Neuronal stem cell (in vitro differentiated cells): ENCODE measurements at regions not wholly inside any gene's neighbourhood (a gene's known extent, or its start where the extent isn't known, plus 50 kb on each side); places are given as distances from the start of the nearest gene placed in this dataset.
A peak's percentile ranks its signal among the peaks of the same experiment; 100 is the strongest.

Source experiments
- DNase-seq: peaks from one replicate; pipeline ENCODE4 v3.0.0-alpha.2; 2013; ENCODE audit warnings: low spot score
- H2AFZ ChIP-seq: one replicate; pipeline ENCODE4 v1.6.1; 2013; ENCODE audit warnings: mild to moderate bottlenecking, low read length, inconsistent platforms
- H2AK5ac ChIP-seq: 2 replicates; pipeline ENCODE4 v1.6.1; 2013; ENCODE audit warnings: low read depth, mild to moderate bottlenecking, inconsistent platforms, low read length, moderate library complexity, mixed read lengths
- H2BK120ac ChIP-seq: 2 replicates; pipeline ENCODE4 v1.6.1; 2013; ENCODE audit warnings: low read depth, mild to moderate bottlenecking, inconsistent platforms, low read length, moderate library complexity, mixed read lengths
- H2BK12ac ChIP-seq: one replicate; pipeline ENCODE4 v1.6.1; 2013; ENCODE audit warnings: low read length, inconsistent platforms
- H2BK15ac ChIP-seq: 2 replicates; pipeline ENCODE4 v1.6.1; 2013; ENCODE audit warnings: mild to moderate bottlenecking, low read length, inconsistent platforms, mixed read lengths
- H2BK5ac ChIP-seq: one replicate; pipeline ENCODE4 v1.6.1; 2013; ENCODE audit warnings: inconsistent platforms, mild to moderate bottlenecking, low read length, moderate library complexity
- H3K14ac ChIP-seq: one replicate; pipeline ENCODE4 v1.6.1; 2013; ENCODE audit warnings: low read length, inconsistent platforms
- H3K18ac ChIP-seq: 2 replicates; pipeline ENCODE4 v1.6.1; 2013; ENCODE audit warnings: low read length, inconsistent platforms
- H3K23ac ChIP-seq: 2 replicates; pipeline ENCODE4 v1.6.1; 2013; ENCODE audit warnings: low read depth, mild to moderate bottlenecking, mixed read lengths, low read length, inconsistent platforms; ENCODE audit not compliant: poor library complexity
- H3K27ac ChIP-seq: replicated peaks from 3 replicates; pipeline ENCODE4 v1.5.1; 2013; ENCODE audit warnings: low read length, inconsistent platforms
- H3K27me3 ChIP-seq, 3 experiments: 2 replicates each; pipeline ENCODE4 v1.6.1; 2013; ENCODE audit warnings: low read length in 3 of 3, mild to moderate bottlenecking in 2 of 3, inconsistent platforms in 1 of 3, low read depth in 1 of 3, mixed read lengths in 1 of 3, moderate library complexity in 1 of 3; ENCODE audit not compliant: control insufficient read depth in 3 of 3, insufficient read depth in 3 of 3
- H3K36me3 ChIP-seq, 2 donors: replicated peaks in 1 of 2; 2 replicates each; pipeline ENCODE4 v1.6.1; 2013; ENCODE audit warnings: low read length in 2 of 2; ENCODE audit not compliant: control insufficient read depth in 2 of 2, insufficient read depth in 2 of 2
- H3K4ac ChIP-seq: 2 replicates; pipeline ENCODE4 v1.6.1; 2013; ENCODE audit warnings: inconsistent platforms, mild to moderate bottlenecking, low read length, moderate library complexity
- H3K4me1 ChIP-seq, 2 donors: 1 replicate in 1 of 2; 2 replicates in 1 of 2; pipeline ENCODE4 v1.6.1; 2013; ENCODE audit warnings: low read length in 2 of 2, low read depth in 1 of 2; ENCODE audit not compliant: control insufficient read depth in 2 of 2, insufficient read depth in 1 of 2
- H3K4me2 ChIP-seq: one replicate; pipeline ENCODE4 v1.6.1; 2013; ENCODE audit warnings: mild to moderate bottlenecking, low read length, inconsistent platforms; ENCODE audit not compliant: insufficient read depth, poor library complexity, severe bottlenecking
- H3K4me3 ChIP-seq, 2 donors: 2 replicates each; pipeline ENCODE4 v1.5.1; 2013; ENCODE audit warnings: low read length in 2 of 2, mild to moderate bottlenecking in 2 of 2, inconsistent platforms in 1 of 2, moderate library complexity in 1 of 2
- H3K79me1 ChIP-seq: one replicate; pipeline ENCODE4 v1.6.1; 2013; ENCODE audit warnings: low read depth, mild to moderate bottlenecking, inconsistent platforms, low read length, moderate library complexity
- H3K9ac ChIP-seq: one replicate; pipeline ENCODE4 v1.6.1; 2013; ENCODE audit warnings: mild to moderate bottlenecking, low read depth, low read length, inconsistent platforms; ENCODE audit not compliant: poor library complexity
- H3K9me3 ChIP-seq, 2 donors: replicated peaks in 1 of 2; 2 replicates each; pipeline versions ENCODE3 to v1.6.1; 2013; ENCODE audit warnings: low read length in 2 of 2, mild to moderate bottlenecking in 2 of 2, inconsistent platforms in 1 of 2, low read depth in 1 of 2, mixed read lengths in 1 of 2, moderate library complexity in 1 of 2; ENCODE audit not compliant: control insufficient read depth in 2 of 2, insufficient read depth in 1 of 2
- H4K8ac ChIP-seq: one replicate; pipeline ENCODE4 v1.6.1; 2013; ENCODE audit warnings: low read depth, mild to moderate bottlenecking, inconsistent platforms, low read length, moderate library complexity
- H4K91ac ChIP-seq: one replicate; pipeline ENCODE4 v1.6.1; 2013; ENCODE audit warnings: low read length, low read depth, mild to moderate bottlenecking, inconsistent platforms; ENCODE audit not compliant: poor library complexity
- WGBS, 2 donors: extraction: QIAGEN DNeasy Blood & Tissue Kit; methylation state at CpG; one replicate each; pipeline ENCODE4 v1.1.7; 2013; ENCODE audit warnings: missing lambda C conversion rate in 2 of 2, mixed read lengths in 1 of 2; ENCODE audit not compliant: insufficient read length in 2 of 2, insufficient replicate concordance in 1 of 2; ENCODE audit errors: extremely low coverage in 2 of 2; 5-methylcytosine and 5-hydroxymethylcytosine counted together

DNA sequence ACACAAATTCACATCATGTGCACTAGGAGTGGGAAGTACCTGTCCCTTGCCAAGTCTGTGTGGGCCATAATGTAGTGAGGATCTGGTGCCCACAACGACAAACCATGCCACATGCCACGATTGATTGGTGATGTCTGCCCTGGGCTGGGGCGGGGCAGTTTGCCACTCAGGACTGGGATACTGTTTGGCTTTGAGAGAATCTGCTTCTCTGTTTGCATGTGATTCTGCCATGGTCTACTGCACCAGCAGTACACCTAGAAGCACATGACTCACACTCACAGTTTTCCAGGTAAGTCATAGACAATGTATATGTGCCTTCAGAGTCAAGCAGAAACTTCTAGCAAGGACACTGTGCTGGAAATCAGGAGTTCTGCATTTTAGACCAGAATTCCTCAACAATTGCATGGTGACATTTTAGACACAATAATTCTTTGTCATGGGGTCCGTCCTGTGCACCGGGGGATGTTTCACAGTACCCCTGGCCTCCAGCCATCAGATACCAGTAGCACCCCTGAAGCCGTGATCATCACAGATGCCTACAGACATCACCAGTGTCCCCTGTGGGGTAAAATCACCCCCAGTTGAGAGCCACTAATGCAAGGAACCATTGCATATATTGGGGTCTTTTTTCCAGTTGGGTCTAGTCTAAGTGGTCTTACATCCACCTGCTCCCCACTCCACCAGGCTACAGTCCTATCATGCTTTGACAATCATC is 278.3 kb downstream of the EIPR1 start:
- Histone ChIP-seq H3K4me1 (peaks cover 0 to 11% of the 10 kb centered on the region in 2 donors), H2BK5ac (no peak overlapping the region), H4K91ac (no peak overlapping the region), H3K9ac (no peak overlapping the region), H3K4me2 (no peak overlapping the region), H3K23ac (no peak overlapping the region), H3K36me3 (no peaks in the 10 kb centered on the region), H2AK5ac (no peak overlapping the region), H2AFZ (no peak overlapping the region), H3K79me1 (no peaks in the 10 kb centered on the region), H3K18ac (no peak overlapping the region), H2BK120ac (no peak overlapping the region), H4K8ac (no peak overlapping the region), H2BK12ac (no peak overlapping the region), H3K4ac (no peak overlapping the region), H3K14ac (no peak overlapping the region), H3K27me3 (no peaks in the 10 kb centered on the region), H3K4me3 (no peak overlapping the region), H3K27ac (no peak overlapping the region), H2BK15ac (no peak overlapping the region), H3K9me3 (no peaks in the 10 kb centered on the region)
- no peak for DNase-seq
- WGBS, 2 donors, result no CpG with 5 or more reads among the region's 6 CpGs

DNA sequence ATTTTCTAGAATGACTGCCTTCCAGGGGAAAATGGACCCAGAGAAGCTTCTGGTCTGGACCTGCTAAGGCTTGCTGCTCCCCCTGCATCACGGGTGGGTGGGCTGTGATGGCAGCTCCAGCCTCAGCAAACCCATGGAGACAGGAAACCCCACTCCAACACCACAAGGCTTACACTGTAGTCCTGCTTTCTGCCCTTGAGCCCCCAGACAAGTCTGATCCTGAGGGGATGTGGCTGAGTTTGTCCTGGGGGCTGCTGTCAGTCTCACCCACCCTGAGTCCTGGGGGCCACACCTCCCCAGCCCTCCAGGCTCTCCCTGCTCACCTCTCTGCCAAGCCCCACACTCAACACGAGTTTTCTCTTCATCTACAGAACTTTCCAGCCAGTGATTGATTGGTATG is 279.4 kb downstream of the EIPR1 start:
- Histone ChIP-seq H3K9me3 (no peaks in the 10 kb centered on the region), H2BK15ac (no peak overlapping the region), H3K36me3 (no peaks in the 10 kb centered on the region), H4K8ac (no peak overlapping the region), H4K91ac (no peak overlapping the region), H3K27me3 (no peaks in the 10 kb centered on the region), H3K79me1 (no peaks in the 10 kb centered on the region), H3K18ac (peak overlapping the region; percentile 35), H3K4me3 (no peak overlapping the region), H2AK5ac (no peak overlapping the region), H3K14ac (no peak overlapping the region), H3K4ac (no peak overlapping the region), H2BK12ac (no peak overlapping the region), H3K4me1 (peaks cover 0 to 11% of the 10 kb centered on the region in 2 donors), H3K9ac (no peak overlapping the region), H3K4me2 (no peak overlapping the region), H3K27ac (no peak overlapping the region), H2BK120ac (no peak overlapping the region), H3K23ac (no peak overlapping the region), H2AFZ (no peak overlapping the region), H2BK5ac (no peak overlapping the region)
- no peak for DNase-seq
- no CpG with 5 or more reads among the region's 2 CpGs for WGBS, 2 donors

GRCh38 chr2:3097804-3098203 is 279.8 kb downstream of the EIPR1 start:
- H2BK120ac ChIP-seq, result no peak overlapping the region
- peak overlapping the region; percentile 11 for H3K18ac ChIP-seq
- no peak overlapping the region for H2AFZ ChIP-seq
- no peak overlapping the region for H4K8ac ChIP-seq
- H3K27ac ChIP-seq, result no peak overlapping the region
- H3K36me3 ChIP-seq, result no peaks in the 10 kb centered on the region
- H2BK5ac ChIP-seq, result no peak overlapping the region
- no peak overlapping the region for H2AK5ac ChIP-seq
- DNase-seq, result no peak
- H4K91ac ChIP-seq, result no peak overlapping the region
- no peaks in the 10 kb centered on the region for H3K79me1 ChIP-seq
- no CpG with 5 or more reads among the region's 9 CpGs for WGBS, 2 donors
- no peak overlapping the region for H3K4ac ChIP-seq
- H3K9ac ChIP-seq, result no peak overlapping the region
- no peaks in the 10 kb centered on the region for H3K9me3 ChIP-seq
- H3K14ac ChIP-seq, result peak overlapping the region; percentile 77
- peaks cover 0 to 10% of the 10 kb centered on the region in 2 donors for H3K4me1 ChIP-seq
- no peak overlapping the region for H2BK12ac ChIP-seq
- H3K23ac ChIP-seq, result no peak overlapping the region
- H3K27me3 ChIP-seq, result no peaks in the 10 kb centered on the region
- no peak overlapping the region for H3K4me2 ChIP-seq
- no peak overlapping the region for H3K4me3 ChIP-seq
- no peak overlapping the region for H2BK15ac ChIP-seq

- no peaks in the 10 kb centered on the region for H3K79me1 ChIP-seq
- peak overlapping the region; percentile 18 for H2BK15ac ChIP-seq
- H3K27ac ChIP-seq, result no peak overlapping the region
- no peak overlapping the region for H2BK12ac ChIP-seq
- H3K4ac ChIP-seq, result no peak overlapping the region
- H3K23ac ChIP-seq, result no peak overlapping the region
- H3K36me3 ChIP-seq, result no peaks in the 10 kb centered on the region
- no peak overlapping the region for H3K4me3 ChIP-seq
- DNase-seq, result no peak
- H3K4me2 ChIP-seq, result no peak overlapping the region
- H3K9ac ChIP-seq, result peak overlapping the region; percentile 52
- peaks cover 0 to 5% of the 10 kb centered on the region in 2 donors for H3K4me1 ChIP-seq
- peak overlapping the region; percentile 57 for H2AK5ac ChIP-seq
- no peaks in the 10 kb centered on the region for H3K9me3 ChIP-seq
- no peak overlapping the region for H4K8ac ChIP-seq
- H3K18ac ChIP-seq, result peak overlapping the region; percentile 16
- H2BK5ac ChIP-seq, result no peak overlapping the region
- no peak overlapping the region for H4K91ac ChIP-seq
- H2AFZ ChIP-seq, result no peak overlapping the region
- no peak overlapping the region for H3K14ac ChIP-seq
- H3K27me3 ChIP-seq, result no peaks in the 10 kb centered on the region
- WGBS, 2 donors, result no CpG with 5 or more reads among the region's 14 CpGs
- H2BK120ac ChIP-seq, result peak overlapping the region; percentile 42
Measured at GRCh38 chr2:3094999-3095958, 282.3 kb downstream of the EIPR1 start.
